GM10266 (cell line): ENCODE measurements at regions not wholly inside any gene's neighbourhood (a gene's known extent, or its start where the extent isn't known, plus 50 kb on each side); places are given as distances from the start of the nearest gene placed in this dataset.

Experiments used
- DNase-seq: peaks from one replicate; pipeline ENCODE4 v3.0.0; 2012; ENCODE audit errors: extremely low spot score
- TF ChIP-seq, protein P1 (sequence below): IDR thresholded peaks from 2 replicates; pipeline ENCODE4 v1.5.1; 2012; ENCODE audit warnings: mild to moderate bottlenecking, low read depth; ENCODE audit not compliant: control insufficient read depth, insufficient read depth; ENCODE audit errors: missing control alignments

- no peak for DNase-seq
Observed at GRCh38 chr1:5223206-5223605, 568.8 kb downstream of the AJAP1 start.

GRCh38 chr1:5222626-5223025 is 568.2 kb downstream of the AJAP1 start:
- no peak for DNase-seq

More at GRCh38 chr1:5223206-5223605, 568.8 kb downstream of the AJAP1 start:
- TF ChIP-seq, protein P1, sequence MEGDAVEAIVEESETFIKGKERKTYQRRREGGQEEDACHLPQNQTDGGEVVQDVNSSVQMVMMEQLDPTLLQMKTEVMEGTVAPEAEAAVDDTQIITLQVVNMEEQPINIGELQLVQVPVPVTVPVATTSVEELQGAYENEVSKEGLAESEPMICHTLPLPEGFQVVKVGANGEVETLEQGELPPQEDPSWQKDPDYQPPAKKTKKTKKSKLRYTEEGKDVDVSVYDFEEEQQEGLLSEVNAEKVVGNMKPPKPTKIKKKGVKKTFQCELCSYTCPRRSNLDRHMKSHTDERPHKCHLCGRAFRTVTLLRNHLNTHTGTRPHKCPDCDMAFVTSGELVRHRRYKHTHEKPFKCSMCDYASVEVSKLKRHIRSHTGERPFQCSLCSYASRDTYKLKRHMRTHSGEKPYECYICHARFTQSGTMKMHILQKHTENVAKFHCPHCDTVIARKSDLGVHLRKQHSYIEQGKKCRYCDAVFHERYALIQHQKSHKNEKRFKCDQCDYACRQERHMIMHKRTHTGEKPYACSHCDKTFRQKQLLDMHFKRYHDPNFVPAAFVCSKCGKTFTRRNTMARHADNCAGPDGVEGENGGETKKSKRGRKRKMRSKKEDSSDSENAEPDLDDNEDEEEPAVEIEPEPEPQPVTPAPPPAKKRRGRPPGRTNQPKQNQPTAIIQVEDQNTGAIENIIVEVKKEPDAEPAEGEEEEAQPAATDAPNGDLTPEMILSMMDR, result no peak

GRCh38 chr1:5221451-5221850 is 567.0 kb downstream of the AJAP1 start:
- TF ChIP-seq, protein P1, result no peak
- DNase-seq, result no peak

More at GRCh38 chr1:5222626-5223025, 568.2 kb downstream of the AJAP1 start:
- TF ChIP-seq, protein P1, result no peak

DNA sequence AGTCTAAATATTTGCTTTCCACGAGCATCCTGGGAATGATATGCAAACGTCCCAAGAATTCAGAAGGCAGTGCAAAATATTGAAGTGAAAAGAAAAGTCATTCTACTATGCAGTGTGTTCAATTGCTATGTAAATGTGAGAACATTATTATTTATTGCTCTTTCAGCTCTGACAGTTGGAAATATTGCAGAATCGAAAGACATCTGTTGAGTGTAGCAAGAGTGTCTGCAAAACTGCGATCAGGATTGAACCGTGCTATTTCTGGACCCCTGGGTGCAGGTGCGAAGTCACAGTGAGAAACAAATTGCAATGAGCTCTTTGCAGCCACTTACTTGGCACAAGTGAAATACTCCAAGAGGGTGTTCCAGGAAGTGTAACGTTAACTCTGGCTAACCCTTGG is 566.4 kb downstream of the AJAP1 start:
- TF ChIP-seq, protein P1, result no peak
- no peak for DNase-seq

DNA sequence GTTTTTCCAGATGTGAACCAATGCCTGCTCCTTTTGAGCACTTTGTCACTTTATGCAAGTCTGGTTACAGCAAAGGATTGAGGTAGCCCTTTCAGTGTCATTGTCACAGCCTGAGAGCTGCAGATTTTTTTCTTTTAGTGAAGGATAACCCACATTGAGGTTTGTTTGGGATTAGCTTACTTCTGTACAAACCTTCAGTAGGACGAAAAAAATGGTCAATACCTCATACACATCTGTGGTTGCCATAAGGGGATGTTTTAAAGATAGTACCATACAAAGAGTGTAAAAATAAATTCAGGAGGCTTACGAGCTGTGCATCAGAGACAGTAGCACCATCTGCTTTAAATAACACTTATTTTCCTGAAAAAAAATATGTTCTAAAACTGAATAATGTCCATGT is 566.0 kb downstream of the AJAP1 start:
- DNase-seq, result no peak
- TF ChIP-seq, protein P1, result no peak

DNA sequence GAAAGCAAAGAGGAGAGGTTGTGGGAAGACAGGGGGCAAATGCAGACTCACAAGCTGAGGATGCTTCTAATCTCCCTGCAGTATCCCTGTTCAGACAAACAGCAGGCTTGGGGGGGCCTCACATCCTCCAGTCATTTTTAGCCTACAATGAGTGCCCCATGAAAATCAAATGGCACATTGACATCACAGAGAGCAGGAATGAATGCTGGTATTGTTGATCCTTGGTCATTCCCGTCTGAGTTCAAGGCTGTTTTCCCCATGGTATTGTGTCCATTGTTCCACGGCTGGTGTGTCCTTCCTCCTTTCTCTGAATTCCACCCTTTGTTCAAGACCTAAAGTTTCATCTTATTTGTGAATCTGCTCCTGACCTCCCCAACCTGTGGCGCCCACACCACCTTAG is 545.6 kb downstream of the AJAP1 start:
- TF ChIP-seq, protein P1, result no peak

GRCh38 chr1:5198328-5198727 is 543.9 kb downstream of the AJAP1 start:
- DNase-seq, result no peak
- TF ChIP-seq, protein P1, result no peak

More for the DNA sequence above, 545.6 kb downstream of the AJAP1 start:
- DNase-seq, result no peak
